GM12878 (cell line): ENCODE measurements at regions not wholly inside any gene's neighbourhood (a gene's known extent, or its start where the extent isn't known, plus 50 kb on each side); places are given as distances from the start of the nearest gene placed in this dataset.

Experiments used
- ATAC-seq: fragments of 200-7000 bp; cut with Tn5 transposase; 3 replicates; pipeline ENCODE4 v1.9.1; 2020; ENCODE audit warnings: mild to moderate bottlenecking, moderate library complexity
- BruUV-seq: library from RNA; stranded (reverse); fragments of 400-500 nt; replicated peaks from 2 replicates; lab custom pipeline; 2021; lab: Mats Ljungman, UMichigan
- CTCF ChIA-PET: fragments of 300-600 bp; sonication (Branson Sonifier 250); formaldehyde crosslinking; extraction: SDS; loops from one replicate; lab custom pipeline; 2021; ENCODE audit warnings: inconsistent platforms; lab: Yijun Ruan, JAX
- POLR2A ChIA-PET: fragments of 350-600 bp; formaldehyde crosslinking; extraction: SDS; loops from one replicate; lab custom pipeline; 2021; ENCODE audit warnings: inconsistent platforms; lab: Charles Lee
- RAD21 ChIA-PET: fragments of 300-600 bp; sonication (Branson Sonifier 250); formaldehyde crosslinking; loops from one replicate; lab custom pipeline; 2023; ENCODE audit warnings: antibody characterized with exemption; ENCODE audit not compliant: unreplicated experiment; lab: Charles Lee
- SMC1A ChIA-PET: fragments of 300-600 bp; sonication (Branson Sonifier 250); formaldehyde crosslinking; loops from one replicate; lab custom pipeline; 2023; ENCODE audit not compliant: unreplicated experiment, uncharacterized antibody; lab: Charles Lee
- DNase-seq: peaks from one replicate; pipeline ENCODE4 v3.0.0-alpha.2; 2011; ENCODE audit warnings: low read depth, low spot score
- FAIRE-seq: peaks from 3 replicates; lab custom pipeline; 2011; peaks lifted over from hg19 to GRCh38; lab: Jason Lieb, UNC
- H2AFZ ChIP-seq: 2 replicates; pipeline ENCODE4 v1.6.0; 2011; ENCODE audit warnings: low read depth, low read length, control low read depth; ENCODE audit not compliant: control insufficient read depth
- H3K27ac ChIP-seq: 2 replicates; pipeline ENCODE4 v1.5.1; 2011; ENCODE audit warnings: control low read depth; ENCODE audit not compliant: control insufficient read depth, insufficient read depth
- H3K27me3 ChIP-seq, 2 experiments: replicated peaks in 1 of 2; 2 replicates each; pipeline versions ENCODE4 v1.6.0 to v1.6.1; 2011; ENCODE audit warnings: low read length in 1 of 2; ENCODE audit not compliant: control insufficient read depth in 2 of 2, insufficient read depth in 2 of 2
- H3K36me3 ChIP-seq, 2 experiments: 2 replicates each; pipeline ENCODE4 v1.5.1; 2011; ENCODE audit warnings: low read length in 1 of 2; ENCODE audit not compliant: control insufficient read depth in 2 of 2, insufficient read depth in 2 of 2
- H3K4me1 ChIP-seq: 2 replicates; pipeline ENCODE4 v1.6.1; 2011; ENCODE audit warnings: mild to moderate bottlenecking, low read length, moderate library complexity, mixed read lengths; ENCODE audit not compliant: control insufficient read depth, insufficient read depth
- H3K4me2 ChIP-seq: 2 replicates; pipeline ENCODE4 v1.6.0; 2011; ENCODE audit warnings: control low read depth; ENCODE audit not compliant: control insufficient read depth, insufficient read depth
- H3K4me3 ChIP-seq: fragments of 200-600 bp; sonication (generic); 2 replicates; pipeline ENCODE4 v1.5.1; 2016
- H3K79me2 ChIP-seq: 2 replicates; pipeline ENCODE4 v1.6.0; 2011; ENCODE audit warnings: low read length; ENCODE audit not compliant: control insufficient read depth, insufficient read depth
- H3K9ac ChIP-seq: 2 replicates; pipeline ENCODE4 v1.8.0; 2011; ENCODE audit warnings: low read length, control low read depth, mixed read lengths; ENCODE audit not compliant: control insufficient read depth, insufficient read depth
- H3K9me3 ChIP-seq: replicated peaks from 3 replicates; pipeline ENCODE4 v1.5.1; 2011; ENCODE audit warnings: mild to moderate bottlenecking, low read length; ENCODE audit not compliant: control insufficient read depth, insufficient read depth
- H4K20me1 ChIP-seq: 2 replicates; pipeline ENCODE4 v1.6.0; 2011; ENCODE audit not compliant: control insufficient read depth, insufficient read depth
- CHD1 ChIP-seq: IDR thresholded peaks from 2 replicates; pipeline ENCODE4 v1.6.1; 2012; ENCODE audit warnings: low read depth, low read length, improper control_type of control experiment
- CHD4 ChIP-seq: fragments of 200-600 bp; sonication (generic); IDR thresholded peaks from 2 replicates; pipeline ENCODE4 v1.6.1; 2016; ENCODE audit warnings: mild to moderate bottlenecking
- ESRRA ChIP-seq: IDR thresholded peaks from 2 replicates; pipeline ENCODE4 v1.6.1; 2012; ENCODE audit warnings: mild to moderate bottlenecking, low read length, improper control_type of control experiment
- ETV6 ChIP-seq, 2 experiments: fragments of 450-650 bp in 1 of 2; IDR thresholded peaks in 1 of 2; conservative IDR thresholded peaks in 1 of 2; 2 replicates each; pipeline ENCODE4 v1.6.1; 2014; ENCODE audit warnings: antibody characterized with exemption in 1 of 2, borderline replicate concordance in 1 of 2, low read depth in 1 of 2, mild to moderate bottlenecking in 1 of 2, moderate library complexity in 1 of 2
- SUPT20H ChIP-seq: IDR thresholded peaks from 2 replicates; pipeline ENCODE4 v1.6.1; 2011; ENCODE audit warnings: low read depth, mild to moderate bottlenecking, low read length, moderate library complexity, borderline replicate concordance; ENCODE audit not compliant: control insufficient read depth
- ZNF207 ChIP-seq: fragments of 450-650 bp; IDR thresholded peaks from 2 replicates; pipeline ENCODE4 v1.6.1; 2014; ENCODE audit warnings: antibody characterized with exemption, mild to moderate bottlenecking, borderline replicate concordance
- WGBS: methylation state at CpG from one replicate; pipeline ENCODE4 v1.1.6; 2016; ENCODE audit warnings: low lambda C conversion rate; ENCODE audit not compliant: insufficient replicate concordance, insufficient coverage; ENCODE audit errors: missing lambda C conversion rate; 5-methylcytosine and 5-hydroxymethylcytosine counted together
- in situ Hi-C: fragments of 300-500 bp; cut with MboI; formaldehyde crosslinking; loops from 9 replicates; pipeline ENCODE4 v1.14.3; 2018; ENCODE audit warnings: mixed read lengths
- intact Hi-C: fragments of 100-400 bp; cut with micrococcal nuclease; formaldehyde crosslinking; loops from one replicate; pipeline ENCODE4 v1.14.2; 2022; ENCODE audit not compliant: unreplicated experiment
- TF ChIP-seq, protein P1 (sequence below): fragments of 450-650 bp; IDR thresholded peaks from 2 replicates; pipeline ENCODE4 v1.6.1; 2018; ENCODE audit warnings: mild to moderate bottlenecking, low read depth, moderate library complexity; ENCODE audit not compliant: partially characterized antibody
- TF ChIP-seq, protein P2 (sequence below): IDR thresholded peaks from 2 replicates; pipeline ENCODE4 v1.6.1; 2012; ENCODE audit warnings: low read length, inconsistent platforms
- TF ChIP-seq, protein P3 (sequence below): fragments of 450-650 bp; IDR thresholded peaks from 2 replicates; pipeline ENCODE4 v1.6.1; 2017; ENCODE audit warnings: mild to moderate bottlenecking, moderate library complexity

DNA sequence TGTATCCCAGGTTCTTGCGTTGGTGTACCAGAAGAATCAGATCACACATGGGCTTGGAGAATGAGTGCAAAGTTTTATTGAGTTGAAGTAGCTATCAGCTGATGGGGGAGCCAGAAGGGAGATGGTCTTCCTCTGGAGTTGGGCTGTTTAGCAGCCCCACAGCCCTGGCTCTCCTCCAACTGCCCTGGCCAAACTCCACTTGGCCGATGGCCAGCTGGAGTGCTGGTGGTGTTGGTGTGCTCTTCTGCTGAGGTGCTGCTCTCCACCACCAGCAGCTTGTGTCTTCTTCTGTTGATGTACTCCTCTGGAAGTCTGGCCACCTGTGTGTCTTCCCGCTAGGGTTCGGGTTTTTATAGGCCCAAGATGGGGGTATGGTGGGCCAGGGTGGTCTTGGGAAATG lies 172.8 kb downstream of the TINAG start:
- Histone ChIP-seq H3K27ac (no peak overlapping the region), H3K79me2 (no peaks in the 10 kb centered on the region), H3K36me3 (no peaks in the 10 kb centered on the region), H3K27me3 (no peaks in the 10 kb centered on the region), H2AFZ (no peak overlapping the region), H4K20me1 (no peaks in the 10 kb centered on the region), H3K4me1 (no peaks in the 10 kb centered on the region), H3K9ac (no peak overlapping the region), H3K4me2 (no peak overlapping the region), H3K4me3 (no peak overlapping the region), H3K9me3 (no peaks in the 10 kb centered on the region)
- ChIA-PET CTCF (no interaction called here), RAD21 (no interaction called here), SMC1A (no interaction called here), POLR2A (no interaction called here)
- DNase-seq = no peak
- in situ Hi-C loops = no loop called here
- no peak for ATAC-seq
- FAIRE-seq = no peak
- no TSS peak for BruUV-seq
- 29% methylated on average over 4 of the region's 4 CpGs for WGBS
- TF ChIP-seq CHD1 (no peak), SUPT20H (no peak), CHD4 (no peak), ETV6 (conservative IDR thresholded peaks at IDR 0.05 in 1 of 2, IDR thresholded peaks at IDR 0.05 in 1 of 2; ENCODE audit: borderline replicate concordance in 1 of 2, low read depth in 1 of 2) (no peak), ESRRA (no peak), ZNF207 (no peak)
- TF ChIP-seq, protein P1, sequence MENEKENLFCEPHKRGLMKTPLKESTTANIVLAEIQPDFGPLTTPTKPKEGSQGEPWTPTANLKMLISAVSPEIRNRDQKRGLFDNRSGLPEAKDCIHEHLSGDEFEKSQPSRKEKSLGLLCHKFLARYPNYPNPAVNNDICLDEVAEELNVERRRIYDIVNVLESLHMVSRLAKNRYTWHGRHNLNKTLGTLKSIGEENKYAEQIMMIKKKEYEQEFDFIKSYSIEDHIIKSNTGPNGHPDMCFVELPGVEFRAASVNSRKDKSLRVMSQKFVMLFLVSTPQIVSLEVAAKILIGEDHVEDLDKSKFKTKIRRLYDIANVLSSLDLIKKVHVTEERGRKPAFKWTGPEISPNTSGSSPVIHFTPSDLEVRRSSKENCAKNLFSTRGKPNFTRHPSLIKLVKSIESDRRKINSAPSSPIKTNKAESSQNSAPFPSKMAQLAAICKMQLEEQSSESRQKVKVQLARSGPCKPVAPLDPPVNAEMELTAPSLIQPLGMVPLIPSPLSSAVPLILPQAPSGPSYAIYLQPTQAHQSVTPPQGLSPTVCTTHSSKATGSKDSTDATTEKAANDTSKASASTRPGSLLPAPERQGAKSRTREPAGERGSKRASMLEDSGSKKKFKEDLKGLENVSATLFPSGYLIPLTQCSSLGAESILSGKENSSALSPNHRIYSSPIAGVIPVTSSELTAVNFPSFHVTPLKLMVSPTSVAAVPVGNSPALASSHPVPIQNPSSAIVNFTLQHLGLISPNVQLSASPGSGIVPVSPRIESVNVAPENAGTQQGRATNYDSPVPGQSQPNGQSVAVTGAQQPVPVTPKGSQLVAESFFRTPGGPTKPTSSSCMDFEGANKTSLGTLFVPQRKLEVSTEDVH = no peak
- TF ChIP-seq, protein P2, sequence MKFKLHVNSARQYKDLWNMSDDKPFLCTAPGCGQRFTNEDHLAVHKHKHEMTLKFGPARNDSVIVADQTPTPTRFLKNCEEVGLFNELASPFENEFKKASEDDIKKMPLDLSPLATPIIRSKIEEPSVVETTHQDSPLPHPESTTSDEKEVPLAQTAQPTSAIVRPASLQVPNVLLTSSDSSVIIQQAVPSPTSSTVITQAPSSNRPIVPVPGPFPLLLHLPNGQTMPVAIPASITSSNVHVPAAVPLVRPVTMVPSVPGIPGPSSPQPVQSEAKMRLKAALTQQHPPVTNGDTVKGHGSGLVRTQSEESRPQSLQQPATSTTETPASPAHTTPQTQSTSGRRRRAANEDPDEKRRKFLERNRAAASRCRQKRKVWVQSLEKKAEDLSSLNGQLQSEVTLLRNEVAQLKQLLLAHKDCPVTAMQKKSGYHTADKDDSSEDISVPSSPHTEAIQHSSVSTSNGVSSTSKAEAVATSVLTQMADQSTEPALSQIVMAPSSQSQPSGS = no peak
- TF ChIP-seq, protein P3, sequence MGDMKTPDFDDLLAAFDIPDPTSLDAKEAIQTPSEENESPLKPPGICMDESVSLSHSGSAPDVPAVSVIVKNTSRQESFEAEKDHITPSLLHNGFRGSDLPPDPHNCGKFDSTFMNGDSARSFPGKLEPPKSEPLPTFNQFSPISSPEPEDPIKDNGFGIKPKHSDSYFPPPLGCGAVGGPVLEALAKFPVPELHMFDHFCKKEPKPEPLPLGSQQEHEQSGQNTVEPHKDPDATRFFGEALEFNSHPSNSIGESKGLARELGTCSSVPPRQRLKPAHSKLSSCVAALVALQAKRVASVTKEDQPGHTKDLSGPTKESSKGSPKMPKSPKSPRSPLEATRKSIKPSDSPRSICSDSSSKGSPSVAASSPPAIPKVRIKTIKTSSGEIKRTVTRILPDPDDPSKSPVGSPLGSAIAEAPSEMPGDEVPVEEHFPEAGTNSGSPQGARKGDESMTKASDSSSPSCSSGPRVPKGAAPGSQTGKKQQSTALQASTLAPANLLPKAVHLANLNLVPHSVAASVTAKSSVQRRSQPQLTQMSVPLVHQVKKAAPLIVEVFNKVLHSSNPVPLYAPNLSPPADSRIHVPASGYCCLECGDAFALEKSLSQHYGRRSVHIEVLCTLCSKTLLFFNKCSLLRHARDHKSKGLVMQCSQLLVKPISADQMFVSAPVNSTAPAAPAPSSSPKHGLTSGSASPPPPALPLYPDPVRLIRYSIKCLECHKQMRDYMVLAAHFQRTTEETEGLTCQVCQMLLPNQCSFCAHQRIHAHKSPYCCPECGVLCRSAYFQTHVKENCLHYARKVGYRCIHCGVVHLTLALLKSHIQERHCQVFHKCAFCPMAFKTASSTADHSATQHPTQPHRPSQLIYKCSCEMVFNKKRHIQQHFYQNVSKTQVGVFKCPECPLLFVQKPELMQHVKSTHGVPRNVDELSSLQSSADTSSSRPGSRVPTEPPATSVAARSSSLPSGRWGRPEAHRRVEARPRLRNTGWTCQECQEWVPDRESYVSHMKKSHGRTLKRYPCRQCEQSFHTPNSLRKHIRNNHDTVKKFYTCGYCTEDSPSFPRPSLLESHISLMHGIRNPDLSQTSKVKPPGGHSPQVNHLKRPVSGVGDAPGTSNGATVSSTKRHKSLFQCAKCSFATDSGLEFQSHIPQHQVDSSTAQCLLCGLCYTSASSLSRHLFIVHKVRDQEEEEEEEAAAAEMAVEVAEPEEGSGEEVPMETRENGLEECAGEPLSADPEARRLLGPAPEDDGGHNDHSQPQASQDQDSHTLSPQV = no peak
- intact Hi-C loops = no loop called here
